Glutamatergic neuron (in vitro differentiated cells): ENCODE measurements at regions not wholly inside any gene's neighbourhood (a gene's known extent, or its start where the extent isn't known, plus 50 kb on each side); places are given as distances from the start of the nearest gene placed in this dataset.

ENCODE experiments used
- DNase-seq: peaks from one replicate; pipeline ENCODE4 v3.0.0; 2022
- H3K27ac Mint-ChIP-seq: one replicate; pipeline ENCODE4 v1.8.0; 2020; ENCODE audit warnings: mild to moderate bottlenecking, mixed read lengths, inconsistent platforms; ENCODE audit not compliant: unreplicated experiment
- H3K27me3 Mint-ChIP-seq: one replicate; pipeline ENCODE4 v1.8.0; 2020; ENCODE audit warnings: mild to moderate bottlenecking, moderate library complexity, mixed read lengths, inconsistent platforms; ENCODE audit not compliant: unreplicated experiment
- H3K36me3 Mint-ChIP-seq: one replicate; pipeline ENCODE4 v1.8.0; 2020; ENCODE audit warnings: mild to moderate bottlenecking, mixed read lengths, inconsistent platforms; ENCODE audit not compliant: unreplicated experiment
- H3K4me1 Mint-ChIP-seq: one replicate; pipeline ENCODE4 v1.8.0; 2020; ENCODE audit warnings: mild to moderate bottlenecking, low read depth, mixed read lengths, inconsistent platforms; ENCODE audit not compliant: unreplicated experiment
- H3K4me3 Mint-ChIP-seq: one replicate; pipeline ENCODE4 v1.8.0; 2020; ENCODE audit warnings: mild to moderate bottlenecking, mixed read lengths, inconsistent platforms; ENCODE audit not compliant: unreplicated experiment
- H3K9me3 Mint-ChIP-seq: one replicate; pipeline ENCODE4 v1.8.0; 2020; ENCODE audit warnings: mild to moderate bottlenecking, moderate library complexity, mixed read lengths, inconsistent platforms; ENCODE audit not compliant: unreplicated experiment
- TF ChIP-seq, protein P1 (sequence below): fragments of 200-600 bp; sonication (generic); IDR thresholded peaks from one replicate; pipeline ENCODE4 v1.5.0; 2021; ENCODE audit not compliant: partially characterized antibody, unreplicated experiment

DNA sequence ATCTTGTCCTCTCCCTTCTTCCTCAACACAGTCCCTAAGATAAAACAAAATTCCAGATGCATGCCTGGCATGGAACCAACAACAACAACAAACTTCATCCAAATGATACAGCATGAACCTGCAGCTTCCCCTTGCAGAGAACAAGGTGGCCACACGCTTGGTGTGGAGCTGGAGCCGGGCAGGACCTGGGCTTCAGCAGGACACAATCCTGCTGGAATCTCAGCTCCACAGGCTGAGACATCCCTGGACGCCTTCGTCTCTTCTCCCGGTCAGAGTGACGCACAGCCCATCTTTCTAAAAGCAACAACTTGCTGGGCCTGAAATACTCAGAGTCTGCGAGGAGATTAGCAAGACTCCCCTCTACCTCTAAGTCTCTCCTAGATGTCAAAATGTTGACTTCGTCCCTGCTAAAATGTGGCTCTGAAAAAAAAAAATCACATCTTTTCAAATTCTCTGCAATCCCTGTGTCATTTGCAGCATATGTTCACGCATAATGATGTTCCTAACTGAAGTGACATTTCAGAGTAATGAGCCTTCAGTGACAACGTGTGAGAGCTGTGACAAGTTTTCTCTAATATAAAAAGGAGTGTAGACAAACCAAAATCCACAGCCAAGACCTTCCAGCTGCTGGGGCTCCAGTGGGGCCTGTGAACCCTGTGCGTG lies 1232.3 kb downstream of the TBC1D22A start:
- peaks cover 14% of the 10 kb centered on the region for H3K9me3 Mint-ChIP-seq
- H3K27ac Mint-ChIP-seq, result no peak overlapping the region
- H3K4me1 Mint-ChIP-seq, result no peaks in the 10 kb centered on the region
- peaks cover 8% of the 10 kb centered on the region for H3K36me3 Mint-ChIP-seq
- TF ChIP-seq, protein P1, sequence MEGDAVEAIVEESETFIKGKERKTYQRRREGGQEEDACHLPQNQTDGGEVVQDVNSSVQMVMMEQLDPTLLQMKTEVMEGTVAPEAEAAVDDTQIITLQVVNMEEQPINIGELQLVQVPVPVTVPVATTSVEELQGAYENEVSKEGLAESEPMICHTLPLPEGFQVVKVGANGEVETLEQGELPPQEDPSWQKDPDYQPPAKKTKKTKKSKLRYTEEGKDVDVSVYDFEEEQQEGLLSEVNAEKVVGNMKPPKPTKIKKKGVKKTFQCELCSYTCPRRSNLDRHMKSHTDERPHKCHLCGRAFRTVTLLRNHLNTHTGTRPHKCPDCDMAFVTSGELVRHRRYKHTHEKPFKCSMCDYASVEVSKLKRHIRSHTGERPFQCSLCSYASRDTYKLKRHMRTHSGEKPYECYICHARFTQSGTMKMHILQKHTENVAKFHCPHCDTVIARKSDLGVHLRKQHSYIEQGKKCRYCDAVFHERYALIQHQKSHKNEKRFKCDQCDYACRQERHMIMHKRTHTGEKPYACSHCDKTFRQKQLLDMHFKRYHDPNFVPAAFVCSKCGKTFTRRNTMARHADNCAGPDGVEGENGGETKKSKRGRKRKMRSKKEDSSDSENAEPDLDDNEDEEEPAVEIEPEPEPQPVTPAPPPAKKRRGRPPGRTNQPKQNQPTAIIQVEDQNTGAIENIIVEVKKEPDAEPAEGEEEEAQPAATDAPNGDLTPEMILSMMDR, result no peak
- no peak for DNase-seq
- no peak overlapping the region for H3K4me3 Mint-ChIP-seq
- no peaks in the 10 kb centered on the region for H3K27me3 Mint-ChIP-seq

DNA sequence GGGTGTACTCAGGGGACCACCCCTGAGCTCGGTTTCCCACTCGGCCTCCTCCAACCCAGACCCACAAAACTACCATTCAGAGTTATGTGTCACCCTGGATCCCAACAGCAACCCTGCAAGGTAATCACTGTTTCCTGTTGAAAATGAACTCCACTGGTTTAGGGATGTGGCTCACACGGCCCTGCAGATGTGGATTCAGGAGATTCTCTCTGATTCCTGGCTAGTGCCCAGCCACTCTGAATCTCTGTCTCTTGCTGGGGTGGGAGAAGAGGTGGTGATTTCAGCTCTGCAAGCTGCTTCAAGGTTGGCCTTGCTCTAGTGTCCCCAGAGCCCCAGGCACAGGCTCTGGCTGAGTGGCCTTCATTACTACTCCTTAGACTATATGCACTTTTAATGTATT lies 1231.6 kb downstream of the TBC1D22A start:
- Mint-ChIP-seq H3K9me3 (peaks cover 14% of the 10 kb centered on the region), H3K27ac (no peak overlapping the region), H3K36me3 (peaks cover 8% of the 10 kb centered on the region)

GRCh38 chr22:47990481-47990880 lies 1228.0 kb downstream of the TBC1D22A start:
- Mint-ChIP-seq H3K27ac (no peak overlapping the region), H3K36me3 (peaks cover 8% of the 10 kb centered on the region), H3K27me3 (no peaks in the 10 kb centered on the region), H3K4me1 (no peaks in the 10 kb centered on the region), H3K4me3 (no peak overlapping the region), H3K9me3 (peaks cover 15% of the 10 kb centered on the region)
- TF ChIP-seq, protein P1, result no peak
- no peak for DNase-seq

More for the DNA sequence above, 1231.6 kb downstream of the TBC1D22A start:
- H3K27me3 Mint-ChIP-seq, result no peaks in the 10 kb centered on the region
- no peak overlapping the region for H3K4me3 Mint-ChIP-seq
- DNase-seq, result no peak
- TF ChIP-seq, protein P1, result no peak
- H3K4me1 Mint-ChIP-seq, result no peaks in the 10 kb centered on the region

DNA sequence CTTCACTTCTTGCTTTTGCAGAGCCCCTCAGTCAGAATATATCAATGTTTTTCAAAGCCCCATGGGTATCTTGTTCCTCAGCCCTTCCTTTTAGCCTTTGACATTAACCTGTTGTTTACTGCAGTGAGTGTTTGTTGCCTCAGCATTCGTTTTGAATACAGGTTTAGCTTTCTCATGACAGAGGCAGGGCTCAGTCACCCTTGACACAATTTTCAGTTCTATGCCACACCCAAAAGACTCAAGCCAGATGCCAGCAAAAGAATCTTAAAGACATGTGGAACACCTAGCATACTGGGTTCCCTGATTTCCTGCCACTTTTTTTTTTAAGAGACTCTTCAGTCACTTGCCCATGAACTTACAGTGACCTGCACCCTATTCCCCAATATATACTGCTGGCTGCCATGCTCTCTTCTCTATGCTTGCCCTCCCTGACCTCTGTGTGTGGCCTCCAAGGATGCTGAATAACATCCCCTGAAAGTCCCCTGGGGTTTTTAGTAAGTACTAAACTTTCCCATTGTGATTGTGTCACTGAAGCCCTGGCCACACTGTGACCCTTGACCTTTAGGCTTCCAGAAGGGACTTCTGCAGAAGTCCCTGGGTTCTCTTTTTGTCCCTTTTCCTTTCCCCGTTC lies 1225.5 kb downstream of the TBC1D22A start:
- H3K36me3 Mint-ChIP-seq, result no peaks in the 10 kb centered on the region
- H3K27ac Mint-ChIP-seq, result no peak overlapping the region
- DNase-seq, result no peak
- peaks cover 6% of the 10 kb centered on the region for H3K9me3 Mint-ChIP-seq
- no peak overlapping the region for H3K4me3 Mint-ChIP-seq
- no peaks in the 10 kb centered on the region for H3K27me3 Mint-ChIP-seq
- TF ChIP-seq, protein P1, result no peak
- no peaks in the 10 kb centered on the region for H3K4me1 Mint-ChIP-seq

GRCh38 chr22:47976219-47976618 lies 1213.8 kb downstream of the TBC1D22A start:
- DNase-seq, result no peak
- Mint-ChIP-seq H3K4me1 (no peaks in the 10 kb centered on the region), H3K27me3 (no peaks in the 10 kb centered on the region), H3K4me3 (no peak overlapping the region), H3K27ac (no peak overlapping the region), H3K9me3 (peaks cover 6% of the 10 kb centered on the region), H3K36me3 (no peaks in the 10 kb centered on the region)
- TF ChIP-seq, protein P1, result no peak
